ENCODE measurements at regions not wholly inside any gene's neighbourhood (a gene's known extent, or its start where the extent isn't known, plus 50 kb on each side); places are given as distances from the start of the nearest gene placed in this dataset.

- H4K20me1 ChIP-seq (ENCODE audit: control insufficient read depth, extremely low read depth, insufficient read depth, low read length), result no peaks in the 10 kb centered on the region
- H3K27ac ChIP-seq (ENCODE audit: control insufficient read depth, insufficient read depth, low read length), result no peak overlapping the region
- no peaks in the 10 kb centered on the region for H3K9me1 ChIP-seq (ENCODE audit: control insufficient read depth, extremely low read depth, insufficient read depth, low read length)
- H3K36me3 ChIP-seq (ENCODE audit: control insufficient read depth in 2 of 2, extremely low read depth in 1 of 2, insufficient read depth in 2 of 2, low read length in 2 of 2), result no peaks in the 10 kb centered on the region
- dilution Hi-C loops (cut with MboI; ENCODE audit: extremely low pct_ligation_motif_present, low sequenced_read_pairs), result no loop called here
- no peaks in the 10 kb centered on the region for H3K27me3 ChIP-seq (ENCODE audit: control insufficient read depth, extremely low read depth, insufficient read depth, low read length)
- no peaks in the 10 kb centered on the region for H3K4me1 ChIP-seq (ENCODE audit: control insufficient read depth, extremely low read depth, insufficient read depth, low read length)
- H3K4me3 ChIP-seq (ENCODE audit: control insufficient read depth in 2 of 3, extremely low read depth in 1 of 3, insufficient read depth in 2 of 3, low read depth in 1 of 3, low read length in 3 of 3), result no peak overlapping the region
- TF ChIP-seq, protein P1, sequence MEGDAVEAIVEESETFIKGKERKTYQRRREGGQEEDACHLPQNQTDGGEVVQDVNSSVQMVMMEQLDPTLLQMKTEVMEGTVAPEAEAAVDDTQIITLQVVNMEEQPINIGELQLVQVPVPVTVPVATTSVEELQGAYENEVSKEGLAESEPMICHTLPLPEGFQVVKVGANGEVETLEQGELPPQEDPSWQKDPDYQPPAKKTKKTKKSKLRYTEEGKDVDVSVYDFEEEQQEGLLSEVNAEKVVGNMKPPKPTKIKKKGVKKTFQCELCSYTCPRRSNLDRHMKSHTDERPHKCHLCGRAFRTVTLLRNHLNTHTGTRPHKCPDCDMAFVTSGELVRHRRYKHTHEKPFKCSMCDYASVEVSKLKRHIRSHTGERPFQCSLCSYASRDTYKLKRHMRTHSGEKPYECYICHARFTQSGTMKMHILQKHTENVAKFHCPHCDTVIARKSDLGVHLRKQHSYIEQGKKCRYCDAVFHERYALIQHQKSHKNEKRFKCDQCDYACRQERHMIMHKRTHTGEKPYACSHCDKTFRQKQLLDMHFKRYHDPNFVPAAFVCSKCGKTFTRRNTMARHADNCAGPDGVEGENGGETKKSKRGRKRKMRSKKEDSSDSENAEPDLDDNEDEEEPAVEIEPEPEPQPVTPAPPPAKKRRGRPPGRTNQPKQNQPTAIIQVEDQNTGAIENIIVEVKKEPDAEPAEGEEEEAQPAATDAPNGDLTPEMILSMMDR (optimal IDR thresholded peaks at IDR 0.05 in 1 of 3, IDR thresholded peaks at IDR 0.05 in 1 of 3, conservative IDR thresholded peaks at IDR 0.05 in 1 of 3; ENCODE audit: extremely low read depth in 1 of 3, insufficient read depth in 2 of 3, low read length in 3 of 3), result no peak
- no peak for TF ChIP-seq EZH2 (IDR thresholded peaks at IDR 0.05; ENCODE audit: low read length)
- no peaks in the 10 kb centered on the region for H3K79me2 ChIP-seq (ENCODE audit: control insufficient read depth, insufficient read depth, low read length)
- no peak for DNase-seq (ENCODE audit: low read depth, low spot score)
- no peak overlapping the region for H2AFZ ChIP-seq (ENCODE audit: control insufficient read depth, low read length)
- H3K9ac ChIP-seq (ENCODE audit: control insufficient read depth, extremely low read depth, insufficient read depth, low read length), result no peak overlapping the region
- no peak for FAIRE-seq
- H3K9me3 ChIP-seq (ENCODE audit: control insufficient read depth, low read depth, low read length), result no peaks in the 10 kb centered on the region
- no peak overlapping the region for H3K4me2 ChIP-seq (ENCODE audit: control insufficient read depth, extremely low read depth, insufficient read depth, low read depth, low read length)
Measured at GRCh38 chr14:104494483-104494882, 85.1 kb upstream of the C14orf180 start.

GRCh38 chr14:104496095-104496494, 83.5 kb upstream of the C14orf180 start:
- Histone ChIP-seq H3K4me3 (ENCODE audit: control insufficient read depth in 2 of 3, extremely low read depth in 1 of 3, insufficient read depth in 2 of 3, low read depth in 1 of 3, low read length in 3 of 3) (no peak overlapping the region), H3K9me3 (ENCODE audit: control insufficient read depth, low read depth, low read length) (no peaks in the 10 kb centered on the region), H3K27ac (ENCODE audit: control insufficient read depth, insufficient read depth, low read length) (no peak overlapping the region), H3K36me3 (ENCODE audit: control insufficient read depth in 2 of 2, extremely low read depth in 1 of 2, insufficient read depth in 2 of 2, low read length in 2 of 2) (no peaks in the 10 kb centered on the region), H3K9ac (ENCODE audit: control insufficient read depth, extremely low read depth, insufficient read depth, low read length) (no peak overlapping the region), H3K79me2 (ENCODE audit: control insufficient read depth, insufficient read depth, low read length) (no peaks in the 10 kb centered on the region), H3K4me2 (ENCODE audit: control insufficient read depth, extremely low read depth, insufficient read depth, low read depth, low read length) (no peak overlapping the region), H3K27me3 (ENCODE audit: control insufficient read depth, extremely low read depth, insufficient read depth, low read length) (no peaks in the 10 kb centered on the region), H3K4me1 (ENCODE audit: control insufficient read depth, extremely low read depth, insufficient read depth, low read length) (no peaks in the 10 kb centered on the region), H2AFZ (ENCODE audit: control insufficient read depth, low read length) (no peak overlapping the region), H4K20me1 (ENCODE audit: control insufficient read depth, extremely low read depth, insufficient read depth, low read length) (no peaks in the 10 kb centered on the region), H3K9me1 (ENCODE audit: control insufficient read depth, extremely low read depth, insufficient read depth, low read length) (no peaks in the 10 kb centered on the region)
- DNase-seq (ENCODE audit: low read depth, low spot score) (no peak), FAIRE-seq (no peak)
- TF ChIP-seq, protein P1 (optimal IDR thresholded peaks at IDR 0.05 in 1 of 3, IDR thresholded peaks at IDR 0.05 in 1 of 3, conservative IDR thresholded peaks at IDR 0.05 in 1 of 3; ENCODE audit: extremely low read depth in 1 of 3, insufficient read depth in 2 of 3, low read length in 3 of 3), result no peak
- TF ChIP-seq EZH2 (IDR thresholded peaks at IDR 0.05; ENCODE audit: low read length), result no peak
- dilution Hi-C loops (cut with MboI; ENCODE audit: extremely low pct_ligation_motif_present, low sequenced_read_pairs), result no loop called here
